Testis (tissue), 2 donors: ENCODE measurements at regions not wholly inside any gene's neighbourhood (a gene's known extent, or its start where the extent isn't known, plus 50 kb on each side); places are given as distances from the start of the nearest gene placed in this dataset.
"Not testable (repeated sequence)": the region's sequence is repeated elsewhere in the genome, so short reads cannot be mapped to it uniquely, and the experiment has no call there.

Experiments used
- DNase-seq: peaks from one replicate; pipeline ENCODE4 v3.0.0-alpha.2; 2019
- H3K27ac ChIP-seq, 2 donors: fragments of 200-600 bp; sonication (generic); one replicate each; pipeline ENCODE4 v1.5.1; 2019
- H3K27me3 ChIP-seq: fragments of 200-600 bp; sonication (generic); one replicate; pipeline ENCODE4 v1.5.1; 2019
- H3K36me3 ChIP-seq: fragments of 200-600 bp; sonication (generic); one replicate; pipeline ENCODE4 v1.5.1; 2017; ENCODE audit warnings: low read depth; ENCODE audit errors: missing control alignments
- H3K4me1 ChIP-seq: fragments of 200-600 bp; sonication (generic); one replicate; pipeline ENCODE4 v1.5.1; 2019
- H3K4me3 ChIP-seq, 2 donors: fragments of 200-600 bp; sonication (generic); one replicate each; pipeline ENCODE4 v1.5.1; 2017 to 2019
- H3K9me3 ChIP-seq: fragments of 200-600 bp; sonication (generic); one replicate; pipeline ENCODE4 v1.5.1; 2017
- CTCF ChIP-seq, 3 experiments: fragments of 450-650 bp in 2 of 3; fragments of 200-600 bp in 1 of 3; sonication (generic) in 1 of 3; IDR thresholded peaks; one replicate each; pipeline ENCODE4 v1.5.1; 2016 to 2019; ENCODE audit warnings: antibody characterized with exemption in 3 of 3, mild to moderate bottlenecking in 2 of 3, moderate library complexity in 1 of 3
- POLR2A ChIP-seq: fragments of 450-650 bp; IDR thresholded peaks from one replicate; pipeline ENCODE4 v1.6.1; 2017; ENCODE audit warnings: antibody characterized with exemption, mild to moderate bottlenecking, moderate library complexity
- WGBS, 2 donors: methylation state at CpG; one replicate each; pipeline ENCODE4 v1.1.5; 2018; 5-methylcytosine and 5-hydroxymethylcytosine counted together
- intact Hi-C: fragments of 100-400 bp; cut with DNase I; formaldehyde crosslinking; loops from one replicate; pipeline ENCODE4 v1.15.1; 2023; ENCODE audit warnings: low total_unique reads

DNA sequence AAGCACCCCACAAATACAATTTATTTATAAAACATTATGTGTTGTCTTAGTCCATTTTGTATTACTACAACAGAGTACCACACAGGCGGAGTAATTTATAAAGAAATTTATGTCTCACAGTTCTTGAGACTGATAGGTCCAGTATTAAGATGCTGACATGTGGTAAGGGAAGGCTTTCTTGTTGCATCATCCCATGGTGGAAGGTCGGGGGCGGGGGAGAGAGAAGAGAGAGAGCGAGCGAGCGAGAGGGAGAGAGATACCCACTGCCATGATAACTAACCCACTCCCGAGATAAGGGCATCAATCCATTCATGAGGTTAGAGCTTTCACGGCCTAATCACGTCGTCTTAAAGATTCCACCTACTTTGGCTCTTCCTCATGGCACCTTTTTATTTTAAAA is 117.8 kb downstream of the KCNJ12 start:
- no peak overlapping the region for H3K27ac ChIP-seq
- H3K9me3 ChIP-seq = no peaks in the 10 kb centered on the region
- no peak overlapping the region for H3K4me3 ChIP-seq
- no peak for DNase-seq
- TF ChIP-seq CTCF (IDR thresholded peaks at IDR 0.05) = no peak
- no peak for TF ChIP-seq POLR2A
- H3K27me3 ChIP-seq = no peaks in the 10 kb centered on the region
- no peaks in the 10 kb centered on the region for H3K36me3 ChIP-seq
- intact Hi-C loops = no loop called here
- no peaks in the 10 kb centered on the region for H3K4me1 ChIP-seq
- 88 to 90% methylated on average over 10 of the region's 10 CpGs for WGBS, 2 donors

GRCh38 chr17:21495281-21495680 is 119.1 kb downstream of the KCNJ12 start:
- TF ChIP-seq CTCF (IDR thresholded peaks at IDR 0.05) (no peak), POLR2A (no peak)
- intact Hi-C loops = no loop called here
- DNase-seq = no peak
- no peak overlapping the region for H3K27ac ChIP-seq
- no peak overlapping the region for H3K4me3 ChIP-seq
- 88 to 94% methylated on average over 2 to 8 of the region's 8 CpGs for WGBS, 2 donors
- H3K27me3 ChIP-seq = no peaks in the 10 kb centered on the region
- no peaks in the 10 kb centered on the region for H3K9me3 ChIP-seq
- H3K4me1 ChIP-seq = no peaks in the 10 kb centered on the region
- H3K36me3 ChIP-seq = no peaks in the 10 kb centered on the region

DNA sequence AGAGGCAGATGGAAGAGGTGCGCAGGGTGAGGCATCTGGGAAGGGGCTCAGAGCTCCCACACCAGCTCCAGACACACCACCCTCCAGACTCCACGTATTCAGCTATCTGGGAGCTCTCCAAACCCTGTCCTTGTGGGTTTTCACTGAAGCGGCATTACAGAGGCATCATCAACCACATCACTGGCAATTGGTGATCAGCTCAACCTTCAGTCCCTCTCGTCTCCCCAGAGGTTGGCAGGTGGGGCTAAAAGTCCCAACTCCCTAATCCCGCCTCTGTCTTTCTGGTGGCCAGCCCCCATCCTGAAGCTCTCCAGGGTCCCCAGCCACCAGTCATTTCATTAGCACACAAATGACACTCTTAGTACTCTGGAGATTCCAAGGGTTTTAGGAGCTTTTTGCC is 123.9 kb downstream of the KCNJ12 start:
- Histone ChIP-seq H3K4me1 (no peaks in the 10 kb centered on the region), H3K27me3 (no peaks in the 10 kb centered on the region), H3K36me3 (no peaks in the 10 kb centered on the region), H3K9me3 (no peaks in the 10 kb centered on the region), H3K4me3 (no peak overlapping the region), H3K27ac (no peak overlapping the region)
- intact Hi-C loops = no loop called here
- TF ChIP-seq POLR2A = no peak
- no peak for TF ChIP-seq CTCF (IDR thresholded peaks at IDR 0.05)
- no peak for DNase-seq
- WGBS, 2 donors = 63 to 68% methylated on average over 5 of the region's 5 CpGs

DNA sequence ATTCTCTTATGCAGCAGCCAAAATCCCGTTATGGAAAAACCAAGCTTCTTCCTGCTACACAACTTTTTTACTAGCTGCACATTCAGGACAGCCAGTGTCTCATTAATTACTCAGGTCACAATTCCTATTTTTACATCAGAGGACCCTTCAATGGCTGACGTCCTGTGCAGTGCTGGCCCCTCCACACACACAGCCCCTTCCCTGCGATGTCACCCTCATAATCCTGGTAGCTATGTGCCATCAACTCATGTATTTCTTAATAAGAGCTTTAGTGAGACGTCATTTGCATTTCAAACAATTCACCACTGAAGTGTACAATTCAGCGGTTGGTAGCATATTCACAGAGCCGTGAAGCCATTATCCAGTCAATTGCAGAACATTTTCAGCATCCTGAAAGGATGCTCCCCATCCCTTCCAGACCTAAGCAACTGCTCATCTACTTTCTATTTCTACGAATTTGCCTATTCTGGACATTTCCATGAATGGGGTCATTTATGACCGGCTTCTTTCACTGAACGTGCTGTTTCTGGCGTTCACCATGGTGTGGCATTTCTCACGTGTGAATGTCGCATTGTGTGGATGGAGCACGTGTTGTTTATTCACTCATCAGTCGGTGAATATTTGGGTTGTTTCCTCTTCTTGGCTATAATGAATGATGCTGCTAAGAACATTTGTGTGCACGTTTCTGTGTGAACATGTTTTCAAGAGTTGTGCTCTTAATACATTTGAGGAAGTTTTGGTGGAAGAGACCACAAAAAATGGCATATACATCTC is 126.0 kb downstream of the KCNJ12 start:
- H3K4me3 ChIP-seq, H3K4me1 ChIP-seq, H3K36me3 ChIP-seq, H3K27me3 ChIP-seq, H3K9me3 ChIP-seq, DNase-seq, intact Hi-C loops, H3K27ac ChIP-seq: not testable (repeated sequence)
- WGBS, 2 donors = 81 to 86% methylated on average over 15 of the region's 15 CpGs

DNA sequence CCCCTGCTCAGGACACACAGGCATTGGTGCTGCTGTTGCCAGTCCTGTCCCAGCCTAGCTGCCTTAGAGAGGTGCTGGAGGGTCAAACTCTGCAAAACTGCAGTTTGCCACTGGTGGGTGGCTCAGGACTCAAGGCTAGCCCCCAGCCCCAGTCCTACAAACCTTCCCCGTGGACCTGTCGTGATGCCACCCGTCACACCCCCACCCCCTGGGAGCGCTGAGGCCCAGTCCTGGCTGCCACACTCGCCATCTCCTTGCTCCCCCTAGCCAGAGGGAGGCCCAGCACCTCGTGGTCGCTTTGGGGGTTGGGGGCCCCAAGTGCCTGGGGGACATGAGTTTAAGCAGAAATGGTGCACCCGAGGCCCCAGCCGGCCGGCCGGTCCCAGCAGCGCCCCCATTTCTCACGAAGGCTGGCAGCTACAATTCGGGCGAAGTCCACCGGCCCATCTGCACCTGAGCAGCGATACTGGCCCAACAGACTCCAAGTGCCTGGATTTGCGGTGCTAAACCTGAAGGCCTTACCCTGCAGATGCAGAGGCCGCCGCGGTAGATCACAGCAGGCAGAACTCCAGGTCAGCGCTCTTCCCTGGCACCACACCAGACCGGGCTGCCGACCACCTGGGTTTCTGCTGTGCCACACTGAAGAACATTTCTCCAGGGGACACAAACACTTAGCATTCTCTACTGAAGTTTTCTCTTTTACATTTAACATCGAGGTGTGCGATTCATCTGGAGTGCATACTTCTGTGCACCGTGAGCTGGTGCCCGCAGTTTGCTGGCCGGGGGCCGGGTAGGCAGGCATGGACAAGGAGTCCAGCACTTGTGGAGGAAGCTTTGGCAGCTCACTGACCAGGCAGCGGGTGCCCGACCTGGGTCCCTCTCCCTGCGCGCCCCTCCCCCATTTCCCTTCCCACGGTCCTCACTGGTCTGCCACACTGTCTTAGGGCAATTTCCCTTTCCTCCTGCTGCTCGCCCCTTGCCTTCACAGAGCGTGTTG is 130.0 kb downstream of the KCNJ12 start:
- intact Hi-C loops = no loop called here
- Histone ChIP-seq H3K27me3 (no peaks in the 10 kb centered on the region), H3K36me3 (no peaks in the 10 kb centered on the region), H3K27ac (no peak overlapping the region), H3K9me3 (no peaks in the 10 kb centered on the region), H3K4me3 (no peak overlapping the region), H3K4me1 (peaks cover 4% of the 10 kb centered on the region)
- 90 to 93% methylated on average over 16 to 36 of the region's 37 CpGs for WGBS, 2 donors
- TF ChIP-seq POLR2A (no peak), CTCF (IDR thresholded peaks at IDR 0.05) (no peak)
- no peak for DNase-seq

DNA sequence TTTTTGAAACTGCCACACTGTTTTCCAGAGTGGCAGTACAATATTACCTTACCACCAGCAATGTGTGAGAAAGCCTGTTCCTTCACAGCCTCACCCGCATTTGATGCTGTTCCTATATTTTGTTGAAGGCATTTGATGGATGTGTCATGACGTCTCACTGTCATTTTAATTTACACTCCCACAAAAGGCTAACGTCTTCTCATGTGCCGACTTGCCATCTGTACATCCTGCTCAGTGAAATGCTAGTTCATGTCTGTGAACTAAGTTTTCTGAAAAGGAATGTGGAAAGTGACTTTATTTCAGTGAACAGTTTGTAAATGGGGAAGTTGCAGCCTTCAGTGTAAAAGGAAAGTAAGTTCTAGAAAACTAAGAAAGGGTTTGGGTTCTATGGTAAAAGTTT is 131.6 kb downstream of the KCNJ12 start:
- H3K4me3 ChIP-seq, intact Hi-C loops, H3K4me1 ChIP-seq, H3K27ac ChIP-seq, DNase-seq, H3K9me3 ChIP-seq, H3K27me3 ChIP-seq, H3K36me3 ChIP-seq: not testable (repeated sequence)
- 63 to 65% methylated on average over 4 of the region's 4 CpGs for WGBS, 2 donors
